HG03571 (cell line): ENCODE measurements at regions not wholly inside any gene's neighbourhood (a gene's known extent, or its start where the extent isn't known, plus 50 kb on each side); places are given as distances from the start of the nearest gene placed in this dataset.
"Not testable (repeated sequence)": the region's sequence is repeated elsewhere in the genome, so short reads cannot be mapped to it uniquely, and the experiment has no call there.

Experiments used
- ATAC-seq: cut with Tn5 transposase; IDR thresholded peaks from one replicate; pipeline ENCODE4 v1.9.1; 2021; ENCODE audit not compliant: unreplicated experiment

GRCh38 chr21:16113052-16113715 is 383.4 kb downstream of the USP25 start:
- ATAC-seq: no peak

- ATAC-seq: no peak
Measured at GRCh38 chr21:16115461-16115860, 385.7 kb downstream of the USP25 start.

DNA sequence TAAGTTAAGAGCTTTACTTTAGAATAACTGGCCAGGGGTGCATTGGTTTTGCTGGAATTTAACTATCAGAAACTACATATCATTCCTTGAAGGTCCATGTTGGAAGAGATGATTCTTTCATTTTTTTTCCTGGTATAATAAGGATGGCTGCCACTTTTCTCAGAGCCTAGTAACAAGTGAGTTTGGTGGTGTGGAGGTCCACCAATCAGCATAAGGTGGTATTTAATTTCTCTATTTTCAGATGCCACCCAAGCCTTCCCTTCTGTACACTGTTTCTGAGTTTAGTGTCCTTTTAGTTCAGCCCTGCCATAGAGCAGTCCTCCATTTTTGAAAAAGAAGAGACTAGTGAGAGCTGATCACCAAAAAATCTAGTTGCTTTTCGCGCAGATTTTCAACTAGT is 386.3 kb downstream of the USP25 start:
- no peak for ATAC-seq

- ATAC-seq: no peak
Measured at GRCh38 chr21:16116798-16117197, 387.0 kb downstream of the USP25 start.

GRCh38 chr21:16117331-16117730 is 387.5 kb downstream of the USP25 start:
- no peak for ATAC-seq

DNA sequence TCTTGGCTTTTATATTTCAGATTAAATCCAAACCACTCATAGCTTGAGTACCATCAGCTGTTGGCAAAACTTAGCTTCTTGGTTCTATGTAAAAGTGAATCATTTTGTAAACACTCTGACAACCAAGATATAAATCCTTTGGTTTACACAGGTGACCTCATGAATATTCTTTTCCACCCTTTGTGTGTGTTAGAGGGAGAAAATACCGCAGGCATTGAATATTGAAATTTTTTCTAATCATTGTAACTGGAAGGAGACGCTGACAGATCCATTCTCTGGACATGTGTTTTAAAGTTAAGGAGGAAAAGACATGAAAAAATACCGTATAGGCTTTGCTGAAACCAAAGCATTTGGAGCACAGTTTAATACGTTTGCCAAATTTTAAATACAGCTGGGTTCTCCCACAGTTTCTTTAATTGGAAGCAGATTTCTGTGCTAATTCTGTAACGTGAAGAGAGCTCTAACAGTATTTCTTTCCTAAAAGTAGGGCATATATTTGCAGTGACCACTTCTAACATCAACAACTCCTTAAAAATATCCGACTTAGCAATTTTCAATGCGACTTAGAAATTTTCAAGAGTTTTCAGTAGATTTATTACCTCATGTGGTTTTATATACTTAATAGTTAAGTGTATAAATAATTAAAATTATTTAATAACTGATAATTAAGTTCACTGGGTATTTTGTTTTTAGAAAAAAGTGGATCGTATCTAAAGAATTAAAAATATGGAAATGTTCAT is 388.2 kb downstream of the USP25 start:
- ATAC-seq: no peak

DNA sequence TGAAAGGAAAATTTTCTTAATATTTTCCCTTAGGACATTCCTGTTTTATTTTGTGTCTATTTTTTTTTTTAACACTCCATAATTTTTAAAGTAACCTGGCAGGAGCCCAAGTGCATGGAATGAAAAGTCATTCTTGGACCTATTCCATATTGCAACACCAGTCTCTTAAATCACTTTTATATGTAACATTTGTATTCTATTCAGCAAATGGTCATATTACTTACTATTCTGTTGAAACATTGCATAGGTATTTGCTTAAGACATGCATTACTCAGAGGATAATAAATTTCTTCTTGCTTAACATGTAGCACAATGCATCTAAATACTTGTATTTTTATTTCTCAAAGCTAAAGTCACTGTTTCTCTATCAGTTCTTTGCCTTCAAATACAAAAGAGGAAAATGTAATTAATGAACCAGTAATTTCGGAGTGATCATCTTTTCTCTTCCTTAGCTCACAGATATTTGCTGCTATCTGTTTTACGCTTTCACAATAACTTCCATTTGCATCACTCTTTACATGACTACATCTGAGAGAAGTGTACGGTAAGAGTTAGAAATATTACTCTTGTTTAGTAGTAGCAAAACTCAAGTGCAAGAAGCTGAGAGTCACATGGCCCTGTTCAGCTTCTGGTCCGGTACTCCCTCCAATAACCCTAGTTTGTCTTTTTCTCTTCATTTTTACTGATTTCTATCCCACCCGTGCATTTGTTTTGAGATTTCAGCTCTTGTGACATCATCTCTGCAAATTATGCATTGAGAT is 394.8 kb downstream of the USP25 start:
- no peak for ATAC-seq

GRCh38 chr21:16125274-16125673 is 395.5 kb downstream of the USP25 start:
- ATAC-seq: no peak

GRCh38 chr21:16132453-16132852 is 402.7 kb downstream of the USP25 start:
- ATAC-seq: not testable (repeated sequence)

DNA sequence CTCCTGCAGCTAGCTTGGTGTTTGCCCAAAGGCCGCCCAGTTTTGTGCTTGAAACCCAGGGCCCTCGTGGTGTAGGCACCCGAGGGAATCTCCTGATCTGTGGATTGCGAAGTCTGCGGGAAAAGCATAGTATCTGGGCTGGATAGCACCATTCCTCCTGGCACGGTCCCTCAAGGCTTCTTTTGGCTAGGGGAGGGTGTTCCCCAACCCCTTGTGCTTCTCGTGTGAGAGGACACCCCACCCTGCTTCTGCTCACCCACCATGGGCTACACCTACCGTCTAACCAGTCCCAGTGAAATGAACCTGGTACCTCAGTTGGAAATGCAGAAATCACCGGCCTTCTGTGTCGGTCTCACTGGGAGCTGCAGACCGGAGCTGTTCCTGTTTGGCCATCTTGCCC is 403.5 kb downstream of the USP25 start:
- no peak for ATAC-seq

DNA sequence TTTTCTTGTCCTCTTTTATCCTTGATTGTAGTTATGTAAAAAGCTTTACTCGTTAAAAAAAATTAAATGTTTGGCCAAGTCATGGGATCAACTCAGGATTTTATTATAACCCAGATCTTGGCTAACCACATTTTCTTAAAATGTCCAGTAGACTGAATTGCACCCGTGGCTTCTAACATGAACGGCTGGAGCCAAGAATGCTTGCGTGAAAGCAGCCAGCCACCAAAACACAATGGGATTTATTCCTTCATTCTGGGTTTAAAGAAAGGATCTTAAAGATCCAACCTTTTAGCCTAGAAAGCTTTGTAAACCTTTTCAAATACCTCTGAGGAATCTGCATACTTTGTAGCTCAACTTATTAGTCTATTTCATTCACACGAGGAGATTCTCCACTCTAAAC is 404.4 kb downstream of the USP25 start:
- ATAC-seq: no peak

DNA sequence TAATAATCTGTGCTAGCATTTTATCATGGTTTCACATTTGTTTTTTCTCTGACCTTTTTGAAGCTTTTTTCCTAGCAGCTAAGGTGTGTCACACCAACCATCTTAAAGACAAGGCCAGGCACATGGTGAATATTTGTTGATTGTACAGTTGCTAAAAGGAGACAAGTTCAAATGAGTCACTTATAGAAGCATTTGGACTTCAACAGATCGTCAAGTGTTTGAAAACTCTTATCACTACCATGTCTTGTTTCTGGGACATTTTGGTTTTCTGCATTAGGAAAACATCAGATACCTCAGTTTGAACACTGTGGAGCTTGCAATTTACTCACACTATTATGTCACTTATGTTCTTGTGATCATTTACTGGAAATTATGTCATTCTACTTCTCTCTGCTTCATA is 407.3 kb downstream of the USP25 start:
- ATAC-seq: no peak

DNA sequence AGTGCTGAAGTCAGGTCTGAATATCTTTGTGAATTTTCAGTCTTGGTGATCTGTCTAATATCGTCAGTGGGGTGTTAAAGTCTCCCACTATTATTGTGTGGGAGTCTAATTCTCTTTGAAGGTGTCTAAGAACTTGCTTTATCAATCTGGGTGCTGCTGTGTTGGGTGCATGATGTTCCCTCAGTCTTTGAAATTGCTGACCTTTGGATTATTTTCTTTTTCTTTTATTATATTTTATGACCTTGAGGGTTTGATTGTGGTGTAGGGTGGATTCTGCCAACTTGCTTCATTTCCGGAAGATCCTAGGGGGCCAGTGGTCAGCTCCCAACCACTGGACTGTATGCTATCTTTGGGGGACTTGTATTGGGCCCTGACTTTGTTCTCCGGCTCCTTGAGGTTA is 415.3 kb downstream of the USP25 start:
- ATAC-seq: no peak

GRCh38 chr21:16145479-16145878 is 415.7 kb downstream of the USP25 start:
- ATAC-seq: no peak

DNA sequence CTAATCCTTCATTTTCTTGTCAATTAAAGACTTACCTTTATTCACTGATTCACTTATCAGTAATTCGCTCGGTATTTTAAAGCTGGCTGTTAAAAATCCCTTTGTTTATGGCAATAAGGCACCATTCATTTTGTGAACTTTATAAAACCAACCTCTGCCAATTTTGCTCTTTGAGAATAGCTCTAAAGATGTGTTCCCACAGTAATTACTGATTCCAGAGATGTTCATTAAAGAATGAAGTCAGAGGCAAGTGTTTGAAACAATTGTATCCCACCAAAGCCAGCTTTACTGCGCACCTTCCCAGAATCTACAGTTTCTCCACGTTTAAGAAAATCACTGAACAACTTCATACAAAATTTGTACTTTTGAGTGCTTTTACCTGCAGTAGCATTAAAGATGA is 424.5 kb downstream of the USP25 start:
- ATAC-seq: no peak

GRCh38 chr21:16154951-16155635 is 425.3 kb downstream of the USP25 start:
- ATAC-seq: no peak

DNA sequence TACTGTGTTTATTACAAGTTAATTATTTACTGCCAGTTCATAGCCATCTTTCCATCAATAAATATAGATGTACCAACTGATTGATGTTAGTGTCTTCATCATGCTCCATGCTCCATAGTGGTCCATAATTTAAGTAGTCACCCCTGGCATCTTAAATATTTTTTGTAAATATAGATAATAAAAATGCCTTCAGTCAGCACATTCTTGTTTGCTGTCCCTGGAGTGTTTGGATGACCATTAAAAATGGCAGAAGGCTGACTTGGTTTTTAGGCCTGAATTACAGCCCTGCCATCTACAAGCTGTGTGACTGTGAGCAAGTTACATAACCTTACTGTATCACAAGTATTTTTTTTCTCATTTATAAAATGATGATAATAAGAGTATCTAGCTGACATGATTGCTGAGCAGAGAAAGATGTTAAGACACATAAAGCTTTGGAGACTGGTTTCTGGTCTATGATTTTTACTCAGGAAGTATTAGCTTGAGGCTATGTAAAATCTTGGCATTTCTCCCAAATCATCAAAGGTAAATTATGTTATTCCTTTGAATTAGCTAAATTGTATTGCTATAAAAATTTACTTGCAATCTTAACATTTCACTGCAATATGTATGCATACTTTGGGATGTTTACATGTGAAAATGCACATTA is 427.2 kb downstream of the USP25 start:
- no peak for ATAC-seq

DNA sequence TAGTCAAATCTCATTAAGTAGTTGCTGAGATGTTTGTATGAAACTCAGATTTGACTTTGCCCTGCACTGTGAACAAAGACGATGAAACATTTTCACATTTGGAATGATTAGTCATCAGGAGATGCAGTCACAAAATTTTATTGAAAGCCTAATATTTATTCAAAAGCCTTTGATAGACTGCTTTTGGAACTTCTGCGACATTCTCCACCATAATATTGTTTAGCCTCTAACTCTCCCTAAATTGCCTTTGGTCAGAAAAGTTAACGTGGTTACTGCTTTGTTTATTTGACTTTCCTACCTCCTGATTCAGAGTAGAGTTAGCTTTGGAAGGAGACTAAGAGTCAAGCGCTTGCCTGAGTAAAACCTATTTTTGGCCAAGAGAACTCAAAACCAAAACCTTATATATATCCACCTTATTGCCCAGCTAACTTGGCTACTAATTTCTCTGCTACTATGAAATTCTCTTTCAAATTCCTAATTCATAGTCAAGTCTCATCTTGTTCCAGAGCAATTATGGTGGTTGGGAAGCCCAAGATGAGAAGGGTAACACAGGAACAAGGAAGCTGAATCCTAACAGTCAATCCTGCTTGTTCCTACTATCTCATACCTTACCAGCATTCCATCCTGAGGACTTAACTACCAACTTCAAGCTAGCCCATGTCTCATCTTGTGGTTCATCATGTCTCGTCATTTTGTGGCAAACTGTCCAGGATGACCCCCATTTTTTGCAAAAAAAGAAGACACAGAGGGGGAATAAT is 429.6 kb downstream of the USP25 start:
- no peak for ATAC-seq

DNA sequence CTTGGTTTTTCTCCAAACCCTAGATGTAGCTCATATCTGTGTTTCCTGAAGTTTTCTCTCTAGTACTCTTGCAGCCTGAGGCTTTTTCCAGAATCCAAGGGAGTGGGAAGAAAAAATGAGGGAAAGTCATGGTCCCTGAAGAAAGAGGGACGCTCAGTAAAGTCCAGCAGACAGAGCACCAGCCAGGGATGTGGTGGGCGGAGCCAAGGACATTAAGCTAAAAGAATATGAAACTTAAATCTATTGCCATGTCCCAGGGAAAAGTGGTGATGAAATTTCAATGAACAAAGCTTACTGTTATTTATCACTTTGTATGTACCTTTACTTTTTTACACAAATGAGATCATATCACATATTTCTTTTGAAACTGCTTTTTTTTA is 430.2 kb downstream of the USP25 start:
- no peak for ATAC-seq

GRCh38 chr21:16162953-16163352 is 433.2 kb downstream of the USP25 start:
- ATAC-seq: no peak
